MM.1S (cell line): ENCODE measurements at regions not wholly inside any gene's neighbourhood (a gene's known extent, or its start where the extent isn't known, plus 50 kb on each side); places are given as distances from the start of the nearest gene placed in this dataset.

Experiments
- DNase-seq: peaks from one replicate; pipeline ENCODE4 v3.0.0-alpha.2; 2015
- H2AFZ ChIP-seq: fragments of 300-600 bp; sonication (generic); 2 replicates; pipeline ENCODE4 v1.6.0; 2016; ENCODE audit warnings: antibody characterized with exemption, low read length
- H3F3A ChIP-seq: fragments of 300-600 bp; sonication (generic); 2 replicates; pipeline ENCODE4 v1.6.1; 2016; ENCODE audit warnings: mild to moderate bottlenecking, antibody characterized with exemption, low read length, moderate library complexity, mixed read lengths; ENCODE audit not compliant: insufficient read depth
- H3K27ac ChIP-seq: fragments of 300-600 bp; sonication (generic); 2 replicates; pipeline ENCODE4 v1.5.1; 2016; ENCODE audit warnings: mild to moderate bottlenecking, low read length
- H3K27me3 ChIP-seq: fragments of 300-600 bp; sonication (generic); replicated peaks from 2 replicates; pipeline ENCODE4 v1.6.0; 2016; ENCODE audit warnings: low read length; ENCODE audit not compliant: insufficient read depth
- H3K36me3 ChIP-seq: fragments of 300-600 bp; sonication (generic); replicated peaks from 2 replicates; pipeline ENCODE4 v1.6.1; 2016; ENCODE audit warnings: mild to moderate bottlenecking, low read length, mixed read lengths; ENCODE audit not compliant: insufficient read depth
- H3K4me1 ChIP-seq: fragments of 300-600 bp; sonication (generic); 2 replicates; pipeline ENCODE4 v1.6.1; 2016; ENCODE audit warnings: low read length, mixed read lengths
- H3K4me2 ChIP-seq: fragments of 300-600 bp; sonication (generic); 2 replicates; pipeline ENCODE4 v1.6.0; 2016; ENCODE audit warnings: low read depth, low read length
- H3K4me3 ChIP-seq: fragments of 300-600 bp; sonication (generic); 2 replicates; pipeline ENCODE4 v1.5.1; 2016; ENCODE audit warnings: low read length, mixed read lengths
- H3K79me2 ChIP-seq: fragments of 300-600 bp; sonication (generic); 2 replicates; pipeline ENCODE4 v1.6.1; 2016; ENCODE audit warnings: mixed run types, low read length, mixed read lengths
- H3K9ac ChIP-seq: fragments of 300-600 bp; sonication (generic); 2 replicates; pipeline ENCODE4 v1.6.1; 2016; ENCODE audit warnings: low read length, mixed read lengths
- H3K9me2 ChIP-seq: fragments of 300-600 bp; sonication (generic); replicated peaks from 2 replicates; pipeline ENCODE4 v1.6.1; 2016; ENCODE audit warnings: mild to moderate bottlenecking, low read length, mixed read lengths; ENCODE audit not compliant: insufficient read depth
- H3K9me3 ChIP-seq: fragments of 300-600 bp; sonication (generic); replicated peaks from 2 replicates; pipeline ENCODE4 v1.6.1; 2016; ENCODE audit warnings: mild to moderate bottlenecking, low read length, mixed read lengths; ENCODE audit not compliant: insufficient read depth
- H4K20me1 ChIP-seq: fragments of 300-600 bp; sonication (generic); 2 replicates; pipeline ENCODE4 v1.6.1; 2016; ENCODE audit warnings: mild to moderate bottlenecking, low read length, moderate library complexity, mixed read lengths; ENCODE audit not compliant: insufficient read depth
- EZH2 ChIP-seq: fragments of 300-600 bp; sonication (generic); optimal IDR thresholded peaks from 2 replicates; pipeline ENCODE3; 2017; ENCODE audit warnings: low read depth, mild to moderate bottlenecking, antibody characterized with exemption, low read length, mixed read lengths
- EZH2phosphoT487 ChIP-seq: fragments of 300-600 bp; sonication (generic); IDR thresholded peaks from 2 replicates; pipeline ENCODE4 v1.6.1; 2018; ENCODE audit warnings: antibody characterized with exemption, low read length
- TF ChIP-seq, protein P1 (sequence below): fragments of 300-600 bp; sonication (generic); IDR thresholded peaks from 2 replicates; pipeline ENCODE4 v1.5.1; 2016; ENCODE audit warnings: antibody characterized with exemption, low read length, mixed read lengths

DNA sequence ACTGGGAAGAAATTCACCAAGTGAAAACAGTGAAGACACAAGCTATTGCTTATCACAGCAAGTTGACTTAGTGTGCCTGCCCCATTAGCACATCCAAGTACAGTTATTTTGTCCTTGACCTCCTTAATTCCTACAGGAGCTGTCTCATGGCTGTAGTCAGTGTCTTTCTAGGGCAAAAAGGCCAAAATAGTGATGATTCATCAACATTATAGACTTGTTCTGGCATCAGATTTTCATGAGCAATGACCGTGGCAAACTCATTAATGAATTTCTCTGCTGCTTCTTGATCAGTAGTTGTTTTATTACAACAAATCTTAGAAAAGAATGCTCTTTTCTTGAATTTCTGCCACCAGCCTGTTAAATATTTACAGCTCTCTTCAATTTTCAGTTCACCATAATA lies 1169.3 kb upstream of the DDX18 start:
- DNase-seq: no peak
- Histone ChIP-seq H3K27me3 (no peaks in the 10 kb centered on the region), H3K4me3 (no peak overlapping the region), H2AFZ (no peak overlapping the region), H3K9me3 (no peaks in the 10 kb centered on the region), H3K27ac (no peak overlapping the region), H4K20me1 (no peaks in the 10 kb centered on the region), H3F3A (no peaks in the 10 kb centered on the region), H3K9ac (no peak overlapping the region), H3K36me3 (no peaks in the 10 kb centered on the region), H3K4me2 (no peak overlapping the region), H3K9me2 (no peaks in the 10 kb centered on the region), H3K4me1 (no peaks in the 10 kb centered on the region), H3K79me2 (no peaks in the 10 kb centered on the region)
- TF ChIP-seq EZH2 (no peak), EZH2phosphoT487 (no peak)
- TF ChIP-seq, protein P1, sequence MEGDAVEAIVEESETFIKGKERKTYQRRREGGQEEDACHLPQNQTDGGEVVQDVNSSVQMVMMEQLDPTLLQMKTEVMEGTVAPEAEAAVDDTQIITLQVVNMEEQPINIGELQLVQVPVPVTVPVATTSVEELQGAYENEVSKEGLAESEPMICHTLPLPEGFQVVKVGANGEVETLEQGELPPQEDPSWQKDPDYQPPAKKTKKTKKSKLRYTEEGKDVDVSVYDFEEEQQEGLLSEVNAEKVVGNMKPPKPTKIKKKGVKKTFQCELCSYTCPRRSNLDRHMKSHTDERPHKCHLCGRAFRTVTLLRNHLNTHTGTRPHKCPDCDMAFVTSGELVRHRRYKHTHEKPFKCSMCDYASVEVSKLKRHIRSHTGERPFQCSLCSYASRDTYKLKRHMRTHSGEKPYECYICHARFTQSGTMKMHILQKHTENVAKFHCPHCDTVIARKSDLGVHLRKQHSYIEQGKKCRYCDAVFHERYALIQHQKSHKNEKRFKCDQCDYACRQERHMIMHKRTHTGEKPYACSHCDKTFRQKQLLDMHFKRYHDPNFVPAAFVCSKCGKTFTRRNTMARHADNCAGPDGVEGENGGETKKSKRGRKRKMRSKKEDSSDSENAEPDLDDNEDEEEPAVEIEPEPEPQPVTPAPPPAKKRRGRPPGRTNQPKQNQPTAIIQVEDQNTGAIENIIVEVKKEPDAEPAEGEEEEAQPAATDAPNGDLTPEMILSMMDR: no peak

DNA sequence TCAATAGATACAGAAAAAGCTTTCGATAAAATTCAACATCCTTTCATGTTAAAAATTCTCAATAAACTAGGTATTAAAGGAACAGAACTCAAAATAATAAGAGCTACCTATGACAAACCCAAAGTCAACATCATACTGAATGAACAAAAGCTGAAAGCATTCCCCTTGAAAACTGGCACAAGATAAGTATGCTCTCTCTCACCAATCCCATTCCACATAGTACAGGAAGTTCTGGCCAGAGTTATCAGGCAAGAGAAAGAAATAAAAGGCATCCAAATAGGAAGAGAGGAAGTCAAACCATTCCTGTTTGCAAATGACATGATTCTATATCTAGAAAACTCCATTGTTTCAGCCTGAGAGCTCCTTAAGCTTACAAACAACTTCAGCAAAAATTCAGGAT lies 1145.8 kb upstream of the DDX18 start:
- no peak for DNase-seq
- no peak overlapping the region for H3K4me2 ChIP-seq
- TF ChIP-seq EZH2 (no peak), EZH2phosphoT487 (no peak)
- TF ChIP-seq, protein P1: no peak

DNA sequence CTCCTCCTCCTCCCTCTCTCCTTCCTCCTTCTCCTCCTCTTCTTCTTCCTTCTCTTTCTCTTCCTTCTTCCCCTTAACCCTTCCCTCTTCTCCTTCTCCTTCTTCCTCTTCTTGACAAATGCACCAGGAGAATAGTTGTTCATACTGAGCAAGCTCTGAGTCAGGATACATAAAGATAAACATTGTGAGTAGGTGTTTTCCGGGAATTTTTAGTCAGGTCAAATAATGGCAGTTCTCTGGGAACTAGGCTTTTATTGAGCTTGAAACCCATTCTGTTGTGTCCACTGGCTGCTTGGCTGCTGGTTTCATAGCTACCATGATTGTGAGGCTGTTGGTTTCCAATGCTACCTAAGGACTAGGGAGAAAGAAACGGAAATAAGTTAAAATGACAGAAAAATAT lies 1144.7 kb upstream of the DDX18 start:
- no peaks in the 10 kb centered on the region for H3K4me1 ChIP-seq

More for the DNA sequence above, 1145.8 kb upstream of the DDX18 start:
- no peak overlapping the region for H3K4me3 ChIP-seq
- H3K9ac ChIP-seq: no peak overlapping the region
- no peaks in the 10 kb centered on the region for H3K27me3 ChIP-seq
- H3K9me3 ChIP-seq: no peaks in the 10 kb centered on the region
- H3K79me2 ChIP-seq: no peaks in the 10 kb centered on the region
- H4K20me1 ChIP-seq: no peaks in the 10 kb centered on the region
- H3K27ac ChIP-seq: no peak overlapping the region
- no peaks in the 10 kb centered on the region for H3K36me3 ChIP-seq
- H3F3A ChIP-seq: no peaks in the 10 kb centered on the region
- H3K9me2 ChIP-seq: no peaks in the 10 kb centered on the region
- no peaks in the 10 kb centered on the region for H3K4me1 ChIP-seq
- H2AFZ ChIP-seq: no peak overlapping the region

More for the DNA sequence above, 1144.7 kb upstream of the DDX18 start:
- no peaks in the 10 kb centered on the region for H3K79me2 ChIP-seq
- H3K9me3 ChIP-seq: no peaks in the 10 kb centered on the region
- no peaks in the 10 kb centered on the region for H4K20me1 ChIP-seq
- no peak overlapping the region for H3K4me2 ChIP-seq
- H3K9ac ChIP-seq: no peak overlapping the region
- DNase-seq: no peak
- no peak overlapping the region for H2AFZ ChIP-seq
- H3K9me2 ChIP-seq: no peaks in the 10 kb centered on the region
- no peaks in the 10 kb centered on the region for H3K27me3 ChIP-seq
- H3K36me3 ChIP-seq: no peaks in the 10 kb centered on the region
- no peaks in the 10 kb centered on the region for H3F3A ChIP-seq
- H3K4me3 ChIP-seq: no peak overlapping the region
- TF ChIP-seq EZH2 (no peak), EZH2phosphoT487 (no peak)
- TF ChIP-seq, protein P1: no peak
- H3K27ac ChIP-seq: no peak overlapping the region
